Liver (tissue), 8 donors: ENCODE measurements at regions not wholly inside any gene's neighbourhood (a gene's known extent, or its start where the extent isn't known, plus 50 kb on each side); places are given as distances from the start of the nearest gene placed in this dataset.

Experiments used
- DNase-seq: peaks from one replicate; pipeline ENCODE4 v3.0.0-alpha.2; 2017; ENCODE audit warnings: low spot score
- H3K27ac ChIP-seq, 2 donors: one replicate each; pipeline ENCODE4 v1.7.0; 2013; ENCODE audit warnings: inconsistent platforms in 2 of 2, low read length in 2 of 2, control low read depth in 1 of 2, low read depth in 1 of 2, mild to moderate bottlenecking in 1 of 2
- H3K27me3 ChIP-seq, 4 donors: one replicate each; pipeline versions ENCODE4 v1.6.1 to v1.7.0; 2013; ENCODE audit warnings: low read length in 3 of 4, inconsistent platforms in 1 of 4, mild to moderate bottlenecking in 1 of 4, moderate library complexity in 1 of 4; ENCODE audit not compliant: control insufficient read depth in 4 of 4, insufficient read depth in 4 of 4
- H3K36me3 ChIP-seq, 4 donors: one replicate each; pipeline versions ENCODE4 v1.6.1 to v1.7.0; 2013; ENCODE audit warnings: low read length in 3 of 4, mild to moderate bottlenecking in 3 of 4, low read depth in 1 of 4, moderate library complexity in 1 of 4; ENCODE audit not compliant: control insufficient read depth in 4 of 4, insufficient read depth in 3 of 4
- H3K4me1 ChIP-seq, 4 donors: one replicate each; pipeline versions ENCODE4 v1.6.1 to v1.7.0; 2013; ENCODE audit warnings: low read length in 3 of 4, mild to moderate bottlenecking in 3 of 4, moderate library complexity in 1 of 4; ENCODE audit not compliant: control insufficient read depth in 4 of 4, insufficient read depth in 4 of 4
- H3K4me3 ChIP-seq, 3 donors: one replicate each; pipeline versions ENCODE4 v1.6.1 to v1.7.0; 2013; ENCODE audit warnings: low read length in 3 of 3, control low read depth in 1 of 3, low read depth in 1 of 3, mild to moderate bottlenecking in 1 of 3
- H3K9ac ChIP-seq, 2 donors: one replicate each; pipeline ENCODE4 v1.7.0; 2013; ENCODE audit warnings: low read length in 2 of 2, mild to moderate bottlenecking in 2 of 2, moderate library complexity in 2 of 2, control low read depth in 1 of 2, low read depth in 1 of 2
- H3K9me3 ChIP-seq, 4 donors: one replicate each; pipeline versions ENCODE4 v1.6.1 to v1.7.0; 2013; ENCODE audit warnings: low read length in 3 of 4; ENCODE audit not compliant: control insufficient read depth in 4 of 4
- ATF3 ChIP-seq: IDR thresholded peaks from 2 replicates; pipeline ENCODE4 v1.6.1; 2016; ENCODE audit warnings: antibody characterized with exemption
- CTCF ChIP-seq: fragments of 150-350 bp; IDR thresholded peaks from 2 replicates; pipeline ENCODE4 v1.5.1; 2017; ENCODE audit warnings: improper control_type of control experiment, low read depth, low read length; ENCODE audit not compliant: missing input control
- EGR1 ChIP-seq, 2 donors: IDR thresholded peaks; 2 replicates each; pipeline ENCODE4 v1.6.1; 2016 to 2018; ENCODE audit warnings: antibody characterized with exemption in 2 of 2, low read depth in 2 of 2
- FOXA1 ChIP-seq: IDR thresholded peaks from 2 replicates; pipeline ENCODE4 v1.6.1; 2016; ENCODE audit warnings: antibody characterized with exemption
- FOXA2 ChIP-seq: IDR thresholded peaks from 2 replicates; pipeline ENCODE4 v1.6.1; 2016; ENCODE audit warnings: antibody characterized with exemption
- GABPA ChIP-seq, 2 donors: IDR thresholded peaks in 1 of 2; conservative IDR thresholded peaks in 1 of 2; 2 replicates each; pipeline ENCODE4 v1.6.1; 2016; ENCODE audit warnings: antibody characterized with exemption in 2 of 2, mild to moderate bottlenecking in 1 of 2, moderate library complexity in 1 of 2
- HNF4A ChIP-seq, 2 donors: conservative IDR thresholded peaks; 2 replicates each; pipeline ENCODE4 v1.6.1; 2016; ENCODE audit warnings: antibody characterized with exemption in 2 of 2, mild to moderate bottlenecking in 2 of 2
- HNF4G ChIP-seq: IDR thresholded peaks from 2 replicates; pipeline ENCODE4 v1.6.1; 2016; ENCODE audit warnings: antibody characterized with exemption
- JUND ChIP-seq, 2 donors: IDR thresholded peaks; 2 replicates each; pipeline ENCODE4 v1.6.1; 2016; ENCODE audit warnings: antibody characterized with exemption in 2 of 2
- MAX ChIP-seq: IDR thresholded peaks from 2 replicates; pipeline ENCODE4 v1.6.1; 2016; ENCODE audit warnings: antibody characterized with exemption
- NR2F2 ChIP-seq: IDR thresholded peaks from 2 replicates; pipeline ENCODE4 v1.6.1; 2016; ENCODE audit warnings: antibody characterized with exemption
- RAD21 ChIP-seq, 2 donors: IDR thresholded peaks; 2 replicates each; pipeline ENCODE4 v1.6.1; 2016; ENCODE audit warnings: antibody characterized with exemption in 2 of 2, mild to moderate bottlenecking in 2 of 2
- REST ChIP-seq: IDR thresholded peaks from 2 replicates; pipeline ENCODE4 v1.6.1; 2016; ENCODE audit warnings: antibody characterized with exemption, mild to moderate bottlenecking
- RXRA ChIP-seq, 2 donors: IDR thresholded peaks; 2 replicates each; pipeline ENCODE4 v1.6.1; 2017 to 2018; ENCODE audit warnings: antibody characterized with exemption in 2 of 2, mild to moderate bottlenecking in 1 of 2
- SP1 ChIP-seq: IDR thresholded peaks from 2 replicates; pipeline ENCODE4 v1.6.1; 2018; ENCODE audit warnings: antibody characterized with exemption, mild to moderate bottlenecking
- TAF1 ChIP-seq: conservative IDR thresholded peaks from 2 replicates; pipeline ENCODE4 v1.6.1; 2016; ENCODE audit warnings: antibody characterized with exemption, mild to moderate bottlenecking
- YY1 ChIP-seq: IDR thresholded peaks from 2 replicates; pipeline ENCODE4 v1.6.1; 2016; ENCODE audit warnings: antibody characterized with exemption, mild to moderate bottlenecking
- ZBTB33 ChIP-seq: IDR thresholded peaks from 2 replicates; pipeline ENCODE4 v1.6.1; 2016; ENCODE audit warnings: antibody characterized with exemption
- WGBS: extraction: QIAGEN DNeasy Blood & Tissue Kit; methylation state at CpG from one replicate; pipeline ENCODE4 v1.1.7; 2013; 5-methylcytosine and 5-hydroxymethylcytosine counted together
- donor health status: healthy.
- donor health status: healthy.
- donor health status: healthy.
- donor health status: healthy.
- donor health status: healthy.

GRCh38 chr10:65197935-65198334 is 1676.7 kb downstream of the REEP3 start:
- WGBS: 91% methylated on average over 1 of the region's 1 CpG
- no peaks in the 10 kb centered on the region for H3K27me3 ChIP-seq
- H3K27ac ChIP-seq: no peak overlapping the region
- H3K4me1 ChIP-seq: no peaks in the 10 kb centered on the region
- no peaks in the 10 kb centered on the region for H3K9me3 ChIP-seq
- no peaks in the 10 kb centered on the region for H3K36me3 ChIP-seq
- no peak overlapping the region for H3K9ac ChIP-seq
- no peak for DNase-seq
- TF ChIP-seq RAD21 (IDR thresholded peaks at IDR 0.05) (no peak), EGR1 (IDR thresholded peaks at IDR 0.05; ENCODE audit: low read depth in 2 of 2) (no peak), HNF4G (no peak), SP1 (no peak), FOXA2 (no peak), RXRA (IDR thresholded peaks at IDR 0.05) (no peak), CTCF (no peak), ZBTB33 (no peak)
- H3K4me3 ChIP-seq: no peak overlapping the region

GRCh38 chr10:65201491-65201890 is 1680.3 kb downstream of the REEP3 start:
- TF ChIP-seq SP1 (no peak), NR2F2 (no peak), FOXA2 (no peak), YY1 (no peak), TAF1 (no peak), HNF4G (no peak), ZBTB33 (no peak), GABPA (IDR thresholded peaks at IDR 0.05 in 1 of 2, conservative IDR thresholded peaks at IDR 0.05 in 1 of 2) (no peak), RAD21 (IDR thresholded peaks at IDR 0.05) (no peak), FOXA1 (no peak), EGR1 (IDR thresholded peaks at IDR 0.05; ENCODE audit: low read depth in 2 of 2) (no peak), JUND (IDR thresholded peaks at IDR 0.05) (no peak), REST (no peak), RXRA (IDR thresholded peaks at IDR 0.05) (no peak), ATF3 (no peak), CTCF (no peak), HNF4A (conservative IDR thresholded peaks at IDR 0.05) (no peak), MAX (no peak)
- Histone ChIP-seq H3K4me1 (no peaks in the 10 kb centered on the region), H3K27ac (no peak overlapping the region), H3K27me3 (no peaks in the 10 kb centered on the region), H3K9ac (no peak overlapping the region), H3K4me3 (no peak overlapping the region), H3K9me3 (no peaks in the 10 kb centered on the region), H3K36me3 (no peaks in the 10 kb centered on the region)
- WGBS: 86% methylated on average over 3 of the region's 3 CpGs
- DNase-seq: no peak
